Forelimb muscle (tissue), 1 donor: ENCODE measurements at regions not wholly inside any gene's neighbourhood (a gene's known extent, or its start where the extent isn't known, plus 50 kb on each side); places are given as distances from the start of the nearest gene placed in this dataset.

Experiments used
- DNase-seq: peaks from one replicate; pipeline ENCODE4 v3.0.0-alpha.2; 2013; ENCODE audit warnings: low read depth

DNA sequence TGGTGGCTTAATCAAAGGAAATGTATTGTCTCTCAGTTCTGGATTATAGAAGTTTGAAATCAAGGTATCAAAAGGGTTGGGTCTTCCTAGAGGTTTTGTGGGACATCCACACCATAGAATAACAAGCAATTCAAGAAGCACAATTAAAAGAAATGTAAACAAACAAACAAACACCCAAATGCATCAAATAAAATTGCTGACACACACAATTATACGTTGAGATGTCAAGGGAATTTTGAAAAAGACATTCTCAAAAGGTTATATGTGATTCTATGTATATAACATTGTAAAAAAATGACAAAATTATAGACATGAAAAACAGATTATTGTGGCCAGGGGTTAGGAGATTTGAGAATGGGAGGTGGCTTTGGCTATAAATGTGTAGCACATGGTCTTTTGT is 250.7 kb upstream of the AGA start:
- DNase-seq: no peak

DNA sequence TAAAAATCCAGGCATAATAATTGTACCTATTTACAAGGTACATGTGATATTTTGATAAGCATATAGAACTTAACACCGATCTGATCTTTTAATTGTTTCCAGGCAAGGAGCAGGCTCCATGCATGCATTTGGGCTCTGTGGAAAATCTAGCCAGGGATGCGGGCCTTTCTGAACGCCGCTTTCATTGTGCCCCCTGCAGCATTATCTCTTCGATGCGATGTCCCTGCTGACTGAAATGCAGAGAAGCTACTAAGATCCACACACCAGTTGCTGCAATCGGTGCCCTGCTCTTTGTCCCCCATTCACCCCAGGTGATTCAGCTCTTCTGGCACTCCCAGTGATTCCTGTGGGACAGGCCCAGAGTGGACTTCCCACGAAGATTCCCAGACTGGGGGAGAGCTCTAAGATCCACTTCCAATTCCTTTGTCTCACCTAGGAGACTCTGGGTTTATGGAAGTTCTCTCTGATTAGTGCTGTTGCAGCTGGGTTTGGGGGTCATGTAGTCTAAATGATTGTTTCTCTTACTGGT is 254.3 kb upstream of the AGA start:
- no peak for DNase-seq

DNA sequence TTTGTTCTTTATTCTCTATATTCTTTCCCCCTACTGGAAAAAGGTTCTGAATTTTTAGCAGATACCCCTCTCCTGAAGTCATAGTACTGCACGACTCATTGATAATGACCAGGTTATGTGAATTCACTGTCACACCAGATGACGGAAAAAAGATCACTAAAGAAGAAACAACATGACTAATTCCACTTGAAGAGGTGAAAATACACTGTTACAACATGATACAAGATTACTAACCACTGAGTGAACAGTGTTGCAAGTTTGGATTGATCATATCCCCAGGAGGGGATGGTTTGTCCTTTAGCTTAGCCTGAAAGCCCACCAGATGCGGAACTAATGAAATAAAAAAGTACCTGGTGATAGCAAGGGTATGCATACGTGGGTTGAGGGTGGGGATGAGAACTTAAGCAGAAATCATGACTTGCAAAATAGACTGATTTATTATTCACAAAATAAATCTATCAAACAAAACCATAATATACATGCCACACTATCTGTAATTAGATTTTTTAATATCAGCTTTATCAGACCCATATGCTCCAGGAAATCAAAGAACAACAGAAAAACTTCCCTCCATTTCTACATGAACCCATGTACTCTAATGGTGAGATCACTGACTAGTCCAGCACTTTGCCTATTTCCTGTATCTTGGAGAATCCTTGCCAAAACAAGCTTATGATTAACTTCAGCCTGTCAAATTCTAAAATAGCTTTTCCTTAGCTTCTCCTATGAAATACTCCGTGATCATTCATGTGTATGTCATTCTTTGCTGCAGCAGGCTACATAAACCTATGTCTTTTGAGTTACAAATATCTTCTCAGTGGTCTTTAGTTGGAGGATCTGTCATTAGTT is 257.4 kb upstream of the AGA start:
- no peak for DNase-seq

DNA sequence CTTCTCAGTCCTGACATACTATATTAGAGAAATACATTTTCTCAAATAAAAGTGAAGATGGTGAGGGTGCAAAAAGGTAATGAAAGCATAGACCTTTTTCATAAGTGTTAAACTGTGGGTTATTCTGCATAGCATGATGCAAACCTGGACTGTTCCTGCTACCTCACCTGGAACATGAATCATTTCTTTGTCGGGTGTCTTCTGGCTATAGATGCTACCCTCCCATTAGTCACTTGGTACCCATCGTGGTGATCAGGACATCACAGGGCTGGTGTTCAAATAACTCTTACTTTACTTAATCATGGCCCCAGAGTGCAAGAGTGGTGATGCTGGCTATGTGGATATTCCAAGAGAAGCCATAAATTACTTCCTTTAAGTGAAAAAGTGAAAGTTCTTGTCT is 264.7 kb upstream of the AGA start:
- no peak for DNase-seq

DNA sequence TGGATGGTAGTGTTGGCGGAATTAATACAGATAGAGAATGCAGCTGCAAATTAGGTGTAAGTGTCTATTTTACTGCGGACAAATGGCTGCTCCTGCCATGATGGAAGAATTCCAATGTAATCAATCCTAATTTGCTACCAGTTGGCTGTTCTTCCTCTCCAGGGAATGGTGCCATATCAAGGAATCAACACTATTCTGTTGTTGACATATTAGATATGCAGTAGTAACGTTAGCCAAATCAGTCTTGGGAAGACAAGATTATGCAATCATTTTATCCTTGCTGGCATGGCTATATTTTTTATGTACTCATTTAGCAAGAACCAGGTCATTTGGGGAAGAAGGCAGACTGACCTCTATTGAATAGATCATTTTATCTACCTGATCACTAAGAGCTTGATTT is 271.2 kb upstream of the AGA start:
- DNase-seq: no peak

DNA sequence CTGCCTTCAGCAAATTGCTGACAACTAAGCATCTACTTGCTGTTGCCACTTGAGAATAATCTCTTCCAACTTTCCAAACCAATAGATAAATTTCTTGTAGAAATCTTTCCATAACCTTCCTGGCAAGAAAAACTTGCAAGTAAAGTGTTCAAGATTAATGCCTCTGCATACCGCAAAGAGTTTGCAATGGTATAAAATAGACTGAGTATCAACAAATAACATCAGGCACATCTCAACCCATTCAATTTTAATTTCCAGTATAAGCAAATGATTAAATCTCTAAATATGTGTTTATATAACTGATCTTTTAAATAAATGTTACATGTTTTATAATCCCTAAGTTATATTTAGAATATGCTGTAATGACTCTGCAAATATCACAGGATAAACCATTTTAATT is 275.2 kb upstream of the AGA start:
- no peak for DNase-seq

DNA sequence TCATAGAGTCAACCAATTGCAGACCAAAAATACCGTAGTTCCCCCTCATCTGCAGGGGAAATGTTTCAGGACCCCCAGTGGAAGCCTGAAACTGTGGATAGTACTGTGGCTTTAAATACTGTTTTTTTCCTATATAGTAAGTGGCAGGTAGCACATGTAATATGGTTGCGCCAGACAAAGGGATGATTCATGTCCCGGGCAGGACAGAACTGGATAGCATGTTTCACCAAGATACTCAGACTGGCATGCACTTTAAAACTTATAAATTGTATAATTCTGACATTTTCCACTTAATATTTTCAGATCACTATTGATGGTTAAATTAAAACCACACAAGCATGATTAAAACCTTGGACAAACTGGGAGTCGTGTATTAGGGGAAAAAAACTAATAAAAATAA is 276.3 kb upstream of the AGA start:
- DNase-seq: no peak

DNA sequence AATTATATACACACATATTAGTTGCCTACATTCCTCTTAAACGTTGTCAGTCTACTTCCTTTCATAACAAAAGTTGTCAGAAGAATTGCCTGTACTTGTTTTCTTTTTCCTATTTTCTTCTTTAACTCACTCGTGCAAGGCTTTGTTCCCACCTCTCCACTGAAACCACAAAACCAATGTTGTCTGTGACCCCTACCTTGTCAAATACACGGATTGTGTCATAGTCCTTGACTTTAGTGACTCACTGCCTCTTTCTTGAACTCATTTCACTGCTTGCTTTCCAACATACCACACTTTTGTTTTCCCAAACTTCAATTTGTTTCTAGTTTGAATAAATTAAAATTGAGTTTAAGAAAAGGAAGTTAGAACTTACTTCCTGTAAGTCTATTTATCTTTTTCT is 283.9 kb upstream of the AGA start:
- no peak for DNase-seq

DNA sequence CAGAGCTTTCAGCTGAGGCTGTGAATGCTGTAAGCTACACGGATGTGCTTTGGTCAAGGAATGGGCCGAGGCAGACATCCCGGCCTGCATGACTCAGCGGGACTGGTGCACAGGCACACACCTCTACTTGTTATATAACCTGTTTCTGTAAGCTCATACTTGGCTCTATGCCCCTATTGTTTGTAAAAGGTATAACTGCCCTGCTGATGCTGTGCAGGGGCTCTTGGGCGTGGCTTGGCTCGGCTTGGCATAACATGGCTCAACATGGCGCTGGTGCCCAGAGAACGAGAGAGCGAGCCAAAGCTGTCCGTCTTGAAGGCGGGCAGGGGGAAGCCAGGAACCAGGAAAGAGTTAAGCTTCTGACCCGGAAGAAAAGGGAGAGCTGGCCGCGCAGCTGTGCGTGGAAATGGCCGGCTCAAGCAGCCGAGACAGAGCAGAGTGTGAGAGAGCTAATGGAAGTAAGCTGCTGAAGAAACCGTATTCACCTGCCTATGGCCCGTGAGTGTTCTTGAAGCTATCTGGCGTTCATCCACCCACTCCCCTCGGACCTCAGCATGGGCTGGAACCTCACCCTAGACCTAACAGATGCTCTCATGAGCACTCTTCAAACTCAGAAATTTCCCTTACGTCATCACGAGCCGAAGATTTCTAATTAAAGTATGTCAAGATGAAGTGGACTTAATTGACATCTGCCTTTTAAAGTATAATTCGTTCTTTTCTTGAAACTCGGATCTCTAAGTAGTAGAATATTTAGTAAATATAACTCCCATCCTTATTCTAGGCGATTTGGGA is 286.3 kb upstream of the AGA start:
- no peak for DNase-seq

DNA sequence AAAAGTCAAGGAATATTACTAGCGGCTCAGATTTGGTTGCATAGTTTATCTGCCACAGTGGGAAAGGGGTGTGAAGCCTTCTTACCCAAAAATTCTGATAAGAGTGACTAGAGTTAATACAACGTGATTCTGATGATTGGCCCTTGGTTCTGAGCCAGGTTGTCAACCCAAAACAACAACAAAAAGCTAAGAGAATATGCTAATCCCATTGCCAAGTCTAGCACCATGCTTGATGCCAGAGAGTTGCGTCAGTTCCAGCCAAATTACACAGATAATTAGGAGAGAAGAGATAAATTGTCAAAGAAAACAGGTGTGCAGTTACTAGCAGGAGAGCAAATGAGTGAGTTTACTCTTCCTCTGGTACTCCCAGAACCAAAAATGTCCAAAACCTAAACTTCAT is 287.4 kb upstream of the AGA start:
- DNase-seq: no peak

DNA sequence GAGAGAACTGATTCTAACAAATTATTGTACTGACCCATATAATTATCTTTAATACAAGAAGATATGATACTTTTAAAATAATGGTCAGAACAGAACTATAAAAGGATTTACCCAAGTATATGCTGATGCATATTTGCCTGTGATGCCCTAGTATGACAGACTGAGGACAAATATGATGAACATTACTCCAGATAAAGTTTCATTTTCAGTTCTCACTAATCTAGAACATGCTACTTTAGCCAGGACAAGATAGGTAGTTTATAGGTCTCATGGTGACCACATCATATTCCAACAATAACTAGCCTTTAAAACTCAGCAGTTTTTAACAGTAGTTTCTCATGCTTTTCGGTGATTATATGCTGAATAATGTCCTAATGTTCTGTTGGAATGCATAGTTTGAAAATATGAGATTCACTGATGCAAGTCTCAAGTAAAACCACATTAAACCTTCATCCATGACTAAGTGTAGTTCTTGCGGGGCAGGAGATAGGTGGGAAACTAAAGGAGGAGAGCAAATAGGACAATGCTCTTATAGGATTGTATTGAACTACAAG is 295.2 kb upstream of the AGA start:
- DNase-seq: no peak

DNA sequence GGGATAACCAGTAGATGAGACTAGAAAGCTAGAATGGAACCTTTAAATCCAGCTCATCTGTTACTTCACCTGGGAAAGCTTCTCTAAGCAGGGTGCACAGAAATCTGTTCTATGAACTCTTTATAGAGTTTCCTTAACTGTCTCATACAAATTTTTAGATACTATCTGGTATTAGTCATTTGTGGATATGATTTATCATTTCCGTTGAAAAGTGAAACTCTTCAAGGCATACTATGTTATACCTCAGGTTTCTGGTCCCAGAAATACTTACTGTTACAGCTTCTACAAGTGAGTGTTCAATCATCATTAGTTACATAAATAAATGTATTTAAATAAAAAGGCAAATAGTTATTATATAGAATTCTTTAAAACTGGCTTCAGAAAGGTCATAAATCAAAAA is 298.3 kb upstream of the AGA start:
- DNase-seq: no peak

DNA sequence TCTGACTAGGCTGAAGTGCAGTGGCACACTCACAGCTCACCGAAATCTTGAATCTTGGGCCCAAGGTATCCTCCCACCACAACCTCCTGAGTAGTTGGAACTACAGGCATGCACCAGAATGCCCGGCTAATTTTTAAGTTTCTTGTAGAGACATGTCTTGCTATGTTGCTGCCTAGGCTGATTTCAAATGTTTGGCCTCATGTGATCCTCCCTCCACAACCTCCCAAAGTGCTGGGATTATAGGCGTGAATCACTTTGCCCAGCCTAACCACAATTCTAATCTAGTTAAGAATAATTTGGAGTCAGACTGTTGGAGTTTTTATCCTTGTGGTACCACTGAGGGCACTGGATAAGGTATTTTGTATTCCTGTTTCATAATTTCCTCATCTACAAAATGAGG is 317.5 kb upstream of the AGA start:
- no peak for DNase-seq

DNA sequence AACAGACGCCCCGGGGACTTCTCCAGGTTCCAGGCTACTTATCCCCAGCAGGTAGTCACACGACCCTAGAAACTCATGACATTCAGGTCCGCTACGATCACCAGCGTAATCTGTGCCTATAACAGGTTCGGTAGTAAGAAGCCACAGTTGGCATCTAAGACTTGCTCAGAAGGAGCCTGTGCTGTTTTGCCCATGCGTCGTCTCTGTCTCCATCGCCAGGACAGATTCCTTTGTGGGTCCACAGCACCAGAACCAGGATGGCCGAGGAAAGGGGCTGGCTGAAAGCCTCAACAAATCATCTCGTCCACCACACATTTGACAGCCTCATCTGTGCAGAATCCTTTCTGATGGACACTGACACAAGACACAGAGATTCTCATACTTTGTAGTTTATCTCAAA is 319.5 kb upstream of the AGA start:
- no peak for DNase-seq

DNA sequence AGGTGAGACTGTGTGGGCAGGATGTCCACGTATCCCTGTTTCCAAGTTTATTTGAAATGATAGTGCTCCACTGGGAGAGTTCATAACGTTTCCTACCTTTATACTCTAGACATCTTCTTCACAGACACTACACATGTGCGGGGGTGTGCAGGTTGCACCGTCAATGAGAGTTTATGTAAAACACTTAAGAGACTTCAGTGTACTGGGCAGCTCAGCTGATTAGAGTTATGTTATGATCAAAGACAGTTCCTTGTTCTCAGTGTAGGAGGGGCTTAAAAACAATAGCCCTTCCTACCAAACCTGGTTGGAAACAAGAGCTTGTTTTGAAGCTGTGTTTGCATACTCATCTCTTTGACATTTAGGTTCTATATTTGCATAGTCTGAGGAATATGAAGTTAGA is 326.9 kb upstream of the AGA start:
- no peak for DNase-seq

DNA sequence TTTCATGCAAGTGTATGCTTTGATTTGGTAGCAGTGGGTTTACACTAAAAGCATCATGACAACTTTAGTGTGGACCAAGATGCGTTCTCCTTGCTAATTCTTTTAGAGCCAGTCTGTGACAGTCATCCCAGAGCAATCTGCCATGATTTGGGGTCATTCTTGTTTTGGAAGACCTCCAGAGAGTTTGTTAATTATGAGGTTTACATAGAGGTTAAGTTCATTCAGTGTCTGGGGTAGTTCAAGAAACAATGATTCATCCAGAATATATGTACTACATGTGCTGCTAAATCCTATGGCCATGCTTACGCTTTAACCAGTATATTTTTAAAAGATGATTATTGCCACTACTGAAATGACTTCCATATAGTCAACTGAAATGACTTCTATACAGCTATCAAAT is 328.5 kb upstream of the AGA start:
- no peak for DNase-seq

DNA sequence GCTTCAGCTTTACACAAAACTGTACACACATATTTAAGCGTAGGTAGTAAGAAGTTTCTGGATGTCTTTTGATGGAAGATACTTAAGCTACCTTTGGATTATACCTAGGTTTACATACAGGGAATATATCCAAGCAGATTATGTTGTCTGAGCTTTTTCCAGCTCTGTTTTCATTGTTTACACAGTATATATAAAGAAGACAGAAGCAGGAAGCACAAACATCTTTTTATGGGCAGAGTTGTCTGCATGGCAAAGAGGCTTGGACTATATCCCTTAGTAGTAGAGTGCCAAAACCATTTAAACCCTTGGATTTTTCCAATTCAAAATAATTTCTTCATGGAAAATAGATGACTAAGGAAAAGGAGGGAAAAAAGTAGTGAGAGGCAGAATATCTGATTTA is 329.4 kb upstream of the AGA start:
- no peak for DNase-seq

DNA sequence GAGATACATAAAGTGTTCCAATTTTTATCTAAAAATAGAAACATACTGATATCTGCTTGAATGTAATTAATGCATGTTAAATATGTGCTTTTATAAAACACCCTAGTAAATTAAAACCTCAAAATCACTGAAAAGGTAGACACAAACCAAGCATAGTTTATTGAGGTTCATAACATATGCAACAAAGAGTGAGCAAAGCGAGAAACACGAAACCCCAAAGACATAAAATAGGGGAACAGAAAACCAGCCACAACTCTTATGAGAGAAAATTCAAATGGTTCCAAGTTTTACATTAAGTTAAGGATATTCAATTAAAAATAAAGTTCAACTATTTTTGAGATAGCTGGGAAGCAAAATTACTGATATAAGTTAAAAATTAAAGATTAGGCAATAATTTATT is 336.4 kb upstream of the AGA start:
- DNase-seq: no peak

DNA sequence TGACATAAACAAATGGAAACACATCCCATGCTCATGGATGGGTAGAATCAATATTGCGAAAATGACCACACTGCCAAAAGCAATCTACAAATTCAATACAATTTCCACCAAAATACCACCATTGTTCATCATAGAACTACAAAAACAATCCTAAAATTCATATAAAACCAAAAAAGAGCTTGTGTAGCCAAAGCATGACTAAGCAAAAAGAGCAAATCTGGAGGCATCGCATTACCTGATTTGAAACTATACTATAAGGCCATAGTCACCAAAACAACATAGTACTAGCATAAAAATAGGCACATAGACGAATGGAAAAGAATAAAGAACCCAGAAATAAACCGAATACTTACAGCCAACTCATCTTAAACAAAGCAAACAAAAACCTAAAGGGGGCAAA is 342.8 kb upstream of the AGA start:
- DNase-seq: no peak

DNA sequence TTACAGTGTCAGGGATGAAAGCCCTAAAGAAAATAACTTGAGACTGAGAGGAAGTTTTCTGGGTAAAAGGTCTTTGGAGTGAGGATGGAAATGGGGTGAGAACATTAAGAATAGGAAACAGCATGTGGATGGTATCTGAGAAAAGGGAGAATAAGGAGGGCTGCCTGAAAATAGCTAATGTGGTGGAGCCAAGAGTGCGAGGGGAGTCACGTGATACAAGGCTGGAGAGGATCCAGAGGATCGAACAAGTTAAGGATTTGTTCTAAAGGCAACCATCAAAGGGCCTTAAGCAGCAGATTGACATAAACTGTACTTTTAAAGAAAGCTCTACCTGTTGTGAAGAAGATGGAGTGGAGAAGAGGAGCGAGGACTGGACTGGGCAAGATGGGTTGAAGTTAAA is 347.4 kb upstream of the AGA start:
- DNase-seq: no peak

DNA sequence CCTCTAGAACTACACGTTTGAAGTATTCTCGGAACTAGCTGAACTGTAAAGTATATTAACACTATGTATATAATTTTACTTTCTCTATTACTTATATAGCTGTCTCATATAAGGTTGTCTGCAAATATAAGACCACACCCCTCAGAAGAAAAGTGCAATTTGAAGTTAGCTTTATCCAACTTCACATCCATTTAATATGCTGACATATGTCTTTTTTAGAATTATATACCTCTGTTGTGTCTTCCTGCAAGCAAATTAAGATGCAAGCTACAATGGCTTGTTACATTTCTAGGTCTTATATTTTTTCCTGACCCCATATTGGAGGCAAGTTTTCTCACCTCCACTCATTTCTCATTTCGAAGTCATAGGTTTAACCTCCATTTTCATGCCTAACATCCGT is 349.0 kb upstream of the AGA start:
- DNase-seq: no peak

DNA sequence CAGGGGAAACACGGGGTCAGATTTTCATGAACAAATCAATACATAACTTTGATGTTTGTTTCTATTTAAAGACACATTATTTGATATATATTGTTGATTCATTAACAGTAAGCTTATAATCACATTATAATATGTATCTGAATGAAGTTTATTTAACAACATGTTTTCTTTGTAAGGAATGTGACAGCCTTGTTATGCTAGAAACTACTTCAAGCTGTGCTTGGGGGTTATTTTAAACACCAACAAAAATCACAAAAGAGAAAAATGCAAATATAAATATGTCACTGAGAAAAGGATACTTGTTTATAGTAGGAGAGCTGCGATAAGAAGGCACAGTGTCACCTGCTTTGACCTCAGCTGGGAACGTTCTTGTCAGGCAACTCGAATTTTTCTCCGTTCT is 354.6 kb upstream of the AGA start:
- no peak for DNase-seq

DNA sequence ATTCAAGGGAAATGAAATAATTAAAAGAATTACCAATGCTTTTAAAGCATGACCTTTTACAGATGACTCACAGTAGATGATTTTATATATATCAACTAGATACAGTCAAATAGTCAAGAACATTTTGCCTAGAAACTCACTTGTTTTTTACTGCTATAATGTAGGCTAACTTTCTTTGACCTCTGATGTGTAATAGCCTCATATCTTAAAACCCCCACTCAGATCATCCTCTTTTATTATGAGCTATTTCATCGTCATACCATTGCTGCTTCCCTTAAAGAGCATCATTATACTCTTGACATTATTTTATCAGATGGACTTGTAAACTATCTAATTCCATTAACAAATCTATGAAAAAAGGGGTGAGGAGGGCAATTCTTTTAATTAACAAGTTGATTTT is 355.9 kb upstream of the AGA start:
- DNase-seq: no peak
